Fibroblast of skin of right biceps (primary cell): ENCODE measurements at regions not wholly inside any gene's neighbourhood (a gene's known extent, or its start where the extent isn't known, plus 50 kb on each side); places are given as distances from the start of the nearest gene placed in this dataset.

Experiments used
- DNase-seq: peaks from one replicate; pipeline ENCODE4 v3.0.0-alpha.2; 2013

DNA sequence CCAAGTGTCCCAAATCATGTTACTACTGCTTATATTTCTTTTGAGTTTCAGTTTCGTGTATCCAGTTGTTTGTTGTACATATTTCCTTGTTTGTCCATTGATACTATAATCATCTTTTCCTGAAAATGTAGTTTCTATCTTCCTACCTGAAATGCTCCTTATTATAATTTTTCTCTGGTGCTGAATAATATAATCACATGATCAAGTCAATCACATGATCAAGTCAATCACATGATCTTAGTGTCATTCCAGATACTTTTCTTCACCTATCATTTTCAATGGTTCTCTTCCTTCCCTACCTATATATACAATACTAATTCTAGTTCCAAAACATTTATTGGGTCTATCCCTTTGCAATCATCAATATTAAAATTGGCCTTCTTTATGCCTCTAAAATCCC is 2058.8 kb downstream of the PCDH7 start:
- DNase-seq: no peak

DNA sequence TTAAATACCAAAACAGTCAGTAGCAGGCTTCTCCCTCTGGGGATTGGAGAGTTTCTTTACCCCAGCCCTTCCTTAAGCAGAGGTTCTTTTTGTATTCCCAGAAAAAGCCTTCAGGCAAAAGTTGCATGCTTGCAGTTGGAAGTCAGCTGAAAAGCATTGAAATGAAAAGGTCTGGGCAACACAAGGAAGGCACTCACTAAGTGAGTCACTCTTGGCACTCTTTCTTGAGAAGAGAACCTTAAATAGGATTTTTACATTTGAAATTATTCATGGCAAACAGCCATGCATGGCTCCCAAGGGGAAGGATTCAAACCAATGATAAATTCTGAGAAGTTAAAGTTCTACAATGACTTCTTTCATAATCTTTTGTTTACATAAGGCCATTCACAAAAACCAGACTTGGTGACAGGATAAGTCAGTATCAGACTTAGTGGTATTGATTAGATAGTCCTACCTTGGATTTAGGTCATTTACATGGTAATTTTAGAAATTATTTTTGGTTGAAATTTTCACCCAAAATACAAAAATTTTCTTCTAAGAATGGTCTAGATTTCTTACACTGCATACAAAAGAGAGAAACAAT is 2068.9 kb downstream of the PCDH7 start:
- peak; percentile 56 for DNase-seq

DNA sequence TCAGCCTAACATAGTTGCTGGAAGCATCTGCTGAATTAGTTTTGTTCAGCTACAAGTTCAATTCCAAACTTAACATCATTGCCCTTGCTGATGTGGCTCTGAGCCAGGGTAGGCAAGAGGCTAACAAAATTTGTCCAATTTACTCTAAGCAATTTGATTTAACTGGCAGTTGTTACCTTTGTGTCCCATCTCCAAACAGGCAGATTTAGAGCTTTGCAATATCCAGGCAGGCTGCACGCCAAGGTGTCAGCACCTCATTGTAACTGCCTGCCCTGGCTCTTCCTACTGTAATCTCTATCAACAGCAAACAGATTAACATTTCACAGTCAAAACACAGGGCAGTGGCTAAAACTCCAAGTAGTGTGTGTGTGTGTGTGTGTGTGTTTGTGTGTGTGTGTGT is 2070.6 kb downstream of the PCDH7 start:
- DNase-seq: no peak

DNA sequence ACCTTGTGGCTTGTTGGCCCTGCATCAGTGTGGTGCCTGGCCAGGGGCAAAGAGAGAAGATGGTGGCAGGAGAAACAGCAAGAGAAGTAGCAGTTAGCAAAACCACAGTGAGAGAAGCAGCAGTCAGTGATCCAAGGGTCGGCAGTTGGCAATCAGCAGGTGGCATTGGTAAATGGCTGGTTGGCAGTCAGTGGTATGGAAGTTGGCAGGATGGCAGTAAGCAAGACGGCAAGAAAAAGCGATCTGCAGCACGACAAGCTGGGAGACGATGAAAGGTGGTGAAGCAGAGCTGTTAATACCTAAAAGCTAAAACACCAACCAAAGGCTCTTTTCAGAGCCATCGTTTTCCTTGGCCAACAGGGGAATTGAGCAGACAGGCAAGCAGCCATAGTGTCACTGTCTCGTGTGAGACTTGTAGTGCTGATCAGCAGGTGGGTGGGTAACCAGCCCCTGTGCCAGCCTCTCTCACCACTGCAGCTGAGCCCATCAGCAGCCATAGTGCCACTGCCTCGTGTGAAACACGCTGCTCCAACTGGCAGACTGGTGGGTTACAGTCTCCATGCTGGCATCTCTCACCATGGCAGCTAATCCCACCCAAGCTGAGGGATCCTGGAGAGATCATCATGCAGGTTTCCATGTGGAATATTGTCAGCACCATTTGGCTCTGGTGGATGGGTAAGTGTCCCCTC is 2078.4 kb downstream of the PCDH7 start:
- no peak for DNase-seq

DNA sequence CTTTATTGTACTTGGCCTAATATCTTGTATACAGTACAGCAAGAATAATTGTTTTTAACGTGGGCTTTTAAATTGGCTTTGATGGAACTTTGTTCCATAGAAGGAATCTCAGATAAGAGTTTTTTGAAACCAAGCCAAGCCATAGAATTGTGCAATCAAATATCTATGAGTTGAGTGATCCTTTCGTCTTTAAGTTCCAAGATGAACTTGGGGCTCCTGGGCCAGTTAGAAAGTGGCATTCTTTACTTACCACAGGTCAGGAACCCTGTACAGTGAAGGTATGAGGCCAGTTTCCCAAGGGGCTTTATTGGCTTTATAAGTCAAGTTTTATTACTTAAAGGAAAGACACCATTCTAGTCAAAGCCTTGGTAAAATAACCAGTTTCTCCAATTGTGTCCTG is 2104.2 kb downstream of the PCDH7 start:
- DNase-seq: peak; percentile 56

DNA sequence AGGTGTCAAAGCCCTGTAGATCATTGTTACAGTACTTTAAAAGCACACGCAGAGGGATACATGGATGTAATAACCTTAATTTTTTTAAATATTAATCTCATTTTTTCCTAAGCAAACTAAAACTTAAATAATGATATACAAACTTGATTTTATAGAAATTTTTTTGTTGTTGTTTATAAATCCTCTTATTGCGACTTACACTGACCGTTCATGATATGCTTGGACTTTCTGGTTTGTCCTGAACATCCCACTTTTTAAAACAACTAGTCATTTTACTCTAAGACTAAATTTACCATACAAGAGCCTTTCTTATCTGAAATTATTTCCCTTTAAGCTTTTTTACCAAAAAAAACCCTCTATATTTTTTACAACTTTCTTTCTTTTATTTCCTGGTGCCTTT is 2106.0 kb downstream of the PCDH7 start:
- peak; percentile 3 for DNase-seq

DNA sequence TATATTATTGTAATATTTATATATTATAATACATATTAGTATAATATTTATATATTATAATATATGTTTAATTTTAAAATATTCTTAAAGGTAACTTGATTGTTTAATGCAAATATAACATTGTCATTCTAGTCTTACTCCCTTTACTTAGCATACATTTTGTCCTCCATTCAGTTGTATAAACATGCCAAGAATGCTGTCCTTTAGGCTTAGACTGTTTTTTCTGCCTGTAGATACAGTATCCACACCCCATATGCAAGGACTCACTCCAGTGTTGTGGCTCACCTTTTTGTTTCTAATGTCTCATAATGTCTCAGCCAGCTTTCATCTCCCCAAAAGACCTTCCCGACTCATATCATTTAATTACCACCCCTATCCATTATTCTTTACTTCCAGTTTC is 2110.0 kb downstream of the PCDH7 start:
- no peak for DNase-seq

DNA sequence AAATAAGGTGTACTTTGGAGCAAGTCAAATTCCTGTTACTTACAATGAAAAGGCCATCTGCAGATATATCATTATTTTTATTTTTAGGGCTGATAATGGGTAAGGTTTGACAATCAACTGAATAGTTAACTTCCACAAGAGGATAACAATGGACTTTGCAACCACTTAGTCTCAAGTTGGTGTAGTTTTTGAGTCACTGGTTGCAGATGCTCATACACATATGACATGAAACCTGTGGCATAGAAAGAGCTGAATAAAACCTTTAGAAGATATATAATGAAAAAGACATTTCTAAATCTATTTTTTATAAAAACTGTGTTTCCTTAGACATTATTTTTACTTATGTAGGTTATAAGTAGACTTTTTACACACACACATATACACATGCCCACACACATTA is 2110.9 kb downstream of the PCDH7 start:
- no peak for DNase-seq

DNA sequence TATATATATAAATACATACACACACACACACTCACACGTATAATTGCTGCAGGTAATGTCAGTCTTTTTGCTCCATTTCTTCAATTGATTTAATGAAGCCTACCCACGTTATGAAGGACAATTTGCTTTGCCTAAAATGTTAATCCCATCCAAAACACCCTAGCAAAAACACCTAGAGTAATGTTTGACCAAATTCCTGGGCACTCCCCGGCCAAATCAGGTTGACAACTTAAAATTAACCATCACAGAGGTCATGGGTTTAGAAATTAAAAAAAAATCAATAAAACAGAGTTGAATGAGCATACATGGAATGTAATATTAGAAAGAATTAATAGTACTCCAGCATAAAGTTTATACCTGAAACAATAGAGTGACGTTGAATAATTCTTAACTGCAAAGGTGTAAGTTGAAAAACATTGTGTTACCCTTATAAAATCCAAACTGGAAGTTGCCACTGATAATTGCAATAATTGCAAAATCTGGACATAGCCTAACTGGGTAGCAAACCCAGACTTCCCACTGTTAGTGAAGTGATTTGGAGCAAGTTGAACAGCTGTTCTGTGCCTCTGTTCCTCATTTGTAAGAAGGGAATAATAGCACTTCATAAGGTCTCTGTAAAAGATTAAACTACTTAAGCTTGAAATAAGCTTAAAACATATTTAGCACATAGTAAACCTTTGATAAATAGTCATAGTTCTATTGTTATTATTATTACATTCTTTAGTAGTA is 2120.5 kb downstream of the PCDH7 start:
- no peak for DNase-seq

DNA sequence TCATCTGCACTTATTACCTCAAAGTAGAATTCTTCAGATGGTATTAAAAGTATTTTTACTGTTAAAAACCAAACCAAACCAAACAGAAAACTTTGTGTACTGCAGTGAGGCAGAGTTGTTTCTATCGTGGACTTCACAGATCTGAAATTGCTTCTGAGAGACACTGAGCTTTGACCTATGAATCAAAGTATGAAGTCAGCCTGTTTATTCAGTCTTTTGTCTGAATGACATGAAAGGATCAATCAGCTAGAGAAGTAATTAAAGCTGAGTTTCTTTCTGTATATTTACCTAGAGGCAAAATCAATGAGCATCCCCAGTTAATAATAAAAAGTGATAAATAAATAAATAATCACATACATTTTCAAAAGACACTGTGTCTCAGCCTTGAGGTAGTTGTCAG is 2121.0 kb downstream of the PCDH7 start:
- DNase-seq: no peak

DNA sequence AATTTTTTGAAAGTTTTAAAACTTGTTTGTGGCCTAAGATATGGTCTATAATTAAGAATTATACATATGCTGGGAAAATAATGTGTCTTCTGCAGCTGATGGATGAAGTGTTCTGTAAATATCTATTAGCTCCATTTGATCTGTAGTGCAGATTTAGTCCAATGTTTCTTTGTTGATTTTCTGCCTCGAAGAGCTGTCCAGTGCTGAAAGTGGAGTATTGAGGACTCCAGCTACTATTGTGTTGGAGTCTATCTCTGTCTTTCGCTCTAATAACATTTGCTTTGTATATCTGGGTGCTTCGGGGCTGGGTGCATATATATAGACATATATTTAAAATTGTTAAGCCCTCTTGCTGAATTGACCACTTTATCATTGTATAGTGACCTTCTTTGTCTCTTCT is 2127.3 kb downstream of the PCDH7 start:
- DNase-seq: peak; percentile 3

DNA sequence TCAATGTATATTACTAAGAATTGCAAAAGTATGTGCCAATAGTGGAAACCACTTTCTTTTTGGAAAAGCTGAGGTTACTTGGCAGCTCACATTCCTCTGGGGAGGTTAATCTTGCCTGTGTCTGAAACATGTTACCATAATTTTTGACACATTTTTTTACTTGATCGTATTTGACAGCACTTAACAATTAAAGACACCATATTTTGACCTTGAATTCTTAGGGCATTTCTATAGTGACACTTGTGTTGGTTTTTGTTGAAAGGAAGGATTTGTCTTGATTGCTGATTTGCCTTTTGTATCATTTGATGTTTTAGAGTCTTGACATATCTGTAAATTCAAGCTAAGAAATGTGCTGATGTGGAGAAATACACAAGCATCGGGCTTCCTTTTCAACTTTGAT is 2135.5 kb downstream of the PCDH7 start:
- no peak for DNase-seq

DNA sequence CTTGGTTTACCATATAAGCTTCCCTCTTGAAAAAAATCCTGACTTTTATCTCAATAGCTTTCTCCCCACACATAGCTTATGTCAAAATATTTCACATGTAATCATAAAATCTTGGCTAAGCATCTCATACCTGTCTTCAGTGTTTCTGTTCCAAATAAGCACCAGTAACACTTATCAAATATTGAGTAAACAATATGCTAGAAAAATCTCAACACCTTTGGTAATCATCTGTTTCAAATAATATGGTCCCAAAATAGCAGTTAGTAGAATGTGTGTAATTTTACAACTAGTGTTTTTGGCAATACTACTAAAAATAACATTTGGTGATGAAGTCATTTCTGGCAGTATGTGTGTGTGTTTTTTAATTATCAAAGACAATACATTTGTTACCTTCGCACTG is 2138.2 kb downstream of the PCDH7 start:
- DNase-seq: no peak

DNA sequence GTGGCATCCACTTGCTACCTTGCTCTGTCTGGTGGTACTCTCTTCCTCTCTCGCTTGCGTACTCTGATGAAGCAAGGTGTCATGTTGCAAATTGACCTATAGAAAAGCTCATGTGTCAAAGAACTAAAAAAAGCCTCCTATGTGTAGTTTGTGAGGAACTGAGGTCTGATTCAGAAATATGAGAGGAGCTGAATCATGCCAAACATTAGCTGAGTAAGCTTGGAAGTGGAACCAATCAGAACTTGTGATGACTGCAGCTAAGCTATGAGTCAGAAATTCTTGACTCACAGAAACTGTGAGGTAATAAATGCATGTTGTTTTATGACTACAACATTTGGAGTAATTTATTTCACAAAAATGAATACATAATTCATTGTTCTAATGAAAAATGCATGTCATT is 2138.8 kb downstream of the PCDH7 start:
- DNase-seq: peak; percentile 91

DNA sequence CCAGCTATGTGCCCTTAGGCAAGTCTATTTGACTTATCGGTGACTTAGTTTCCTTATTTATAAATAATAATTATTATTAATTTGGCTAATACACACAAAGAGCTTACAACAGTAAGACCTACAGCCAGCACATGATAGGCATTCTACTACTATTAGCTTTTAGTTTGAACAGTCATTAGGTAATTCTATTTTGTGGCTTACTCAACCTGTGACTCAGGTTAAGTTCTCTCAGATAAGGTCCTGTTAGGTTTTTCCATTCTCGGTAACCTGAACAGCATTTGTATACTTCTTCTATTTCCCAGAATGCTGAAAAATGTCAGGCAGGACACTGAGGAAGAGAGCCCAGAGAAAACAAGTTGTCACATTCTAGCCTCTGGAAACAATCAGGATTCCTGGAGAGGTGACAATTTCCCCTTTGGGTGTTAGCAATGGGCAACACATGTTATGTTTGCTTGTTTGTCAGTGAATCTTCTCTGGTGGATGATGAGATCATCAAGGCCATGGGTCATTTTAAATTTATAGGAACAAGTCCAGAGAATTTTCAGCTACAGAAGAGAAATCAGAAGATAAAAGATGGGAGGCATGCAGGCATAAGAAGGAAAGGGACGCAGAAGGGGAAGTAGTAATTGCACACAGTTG is 2144.7 kb downstream of the PCDH7 start:
- no peak for DNase-seq

DNA sequence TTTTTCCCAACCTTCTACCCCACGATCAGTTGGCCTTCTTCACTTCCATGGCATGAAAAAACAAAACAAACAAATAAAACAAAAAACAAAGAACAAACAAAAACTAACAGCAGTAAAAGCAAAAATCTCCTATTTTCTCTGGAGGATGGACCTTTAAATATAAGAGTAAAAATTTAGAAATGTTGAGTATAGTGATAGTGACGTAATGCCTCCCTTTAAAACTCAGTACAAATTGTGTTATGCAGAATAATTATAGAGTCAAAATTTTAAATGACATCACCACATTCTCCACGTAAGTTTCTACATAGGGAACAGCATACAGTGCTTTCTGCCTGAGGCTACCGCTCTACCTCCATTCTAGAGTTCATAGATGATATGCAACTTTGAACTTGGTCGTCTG is 2156.4 kb downstream of the PCDH7 start:
- DNase-seq: no peak

DNA sequence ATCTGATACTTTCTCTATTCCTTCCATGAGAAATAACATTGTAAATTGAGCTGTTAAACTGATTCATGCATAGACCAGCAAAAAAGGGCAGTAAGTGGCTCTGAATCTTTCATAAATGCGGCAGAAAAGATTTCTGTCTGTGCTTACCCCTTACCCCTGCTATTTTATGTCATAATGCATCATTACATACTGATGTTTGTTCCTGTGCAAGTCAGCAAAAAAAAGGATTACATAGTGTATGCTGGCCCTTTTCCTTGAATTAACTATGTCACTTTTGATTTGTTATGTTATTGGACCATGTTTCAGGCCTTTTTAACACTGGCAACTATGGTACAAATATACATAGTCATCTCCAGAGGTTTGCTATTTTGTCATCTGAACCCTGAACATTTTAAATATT is 2159.7 kb downstream of the PCDH7 start:
- DNase-seq: no peak

DNA sequence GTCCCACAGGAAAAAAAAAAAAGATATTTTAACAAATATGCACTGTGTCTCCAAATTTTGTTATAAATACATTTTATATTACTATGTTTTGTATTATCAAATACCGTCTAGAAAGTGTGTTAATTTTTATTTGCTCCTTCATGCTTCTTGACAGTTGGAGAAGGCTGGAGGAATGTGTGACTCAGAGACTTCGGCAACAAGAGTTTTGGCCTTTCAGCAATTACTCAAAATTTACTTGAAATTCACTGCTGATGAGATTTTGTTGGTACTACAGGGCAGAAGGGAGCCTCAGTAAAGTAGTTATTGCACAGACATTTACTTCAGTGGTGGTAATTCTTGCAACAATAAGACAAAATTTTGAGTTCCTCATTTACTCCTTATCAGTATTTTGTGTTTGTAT is 2164.0 kb downstream of the PCDH7 start:
- DNase-seq: peak; percentile 33

DNA sequence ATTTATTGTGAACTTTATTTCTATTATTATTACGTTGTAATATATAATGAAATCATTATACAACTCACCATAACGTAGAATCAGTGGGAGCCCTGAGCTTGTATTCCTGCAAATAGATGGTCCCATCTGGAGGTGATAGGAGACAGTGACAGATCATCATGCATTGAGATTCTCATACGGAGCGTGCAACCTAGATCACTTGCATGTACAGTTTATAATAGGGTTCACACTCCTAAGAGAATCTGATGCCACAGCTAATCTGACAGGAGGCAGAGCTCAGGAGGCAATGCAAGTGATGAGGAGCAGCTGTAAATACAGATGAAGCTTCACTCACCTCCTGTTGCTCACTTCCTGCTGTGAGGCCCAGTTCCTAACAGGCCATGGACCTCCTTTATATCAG is 2170.2 kb downstream of the PCDH7 start:
- DNase-seq: no peak

DNA sequence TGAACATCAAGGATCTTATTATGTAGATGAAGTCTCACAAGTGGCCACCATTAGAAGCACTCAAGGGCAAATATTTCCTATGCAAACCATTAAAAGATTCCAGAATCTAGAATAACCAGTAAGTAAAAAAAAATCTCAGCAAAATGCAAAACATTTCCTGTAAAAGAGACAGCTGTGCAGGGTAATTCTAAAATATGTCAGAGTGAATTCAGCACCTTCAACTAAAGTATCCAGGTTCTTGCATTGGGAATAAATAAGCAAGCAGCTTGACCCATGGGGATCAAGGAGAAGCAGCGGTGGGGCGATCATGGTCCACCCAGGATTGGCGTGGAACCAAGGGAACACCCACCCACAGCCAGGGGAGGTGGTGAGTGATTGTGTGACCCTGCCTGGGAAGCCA is 2188.9 kb downstream of the PCDH7 start:
- no peak for DNase-seq

DNA sequence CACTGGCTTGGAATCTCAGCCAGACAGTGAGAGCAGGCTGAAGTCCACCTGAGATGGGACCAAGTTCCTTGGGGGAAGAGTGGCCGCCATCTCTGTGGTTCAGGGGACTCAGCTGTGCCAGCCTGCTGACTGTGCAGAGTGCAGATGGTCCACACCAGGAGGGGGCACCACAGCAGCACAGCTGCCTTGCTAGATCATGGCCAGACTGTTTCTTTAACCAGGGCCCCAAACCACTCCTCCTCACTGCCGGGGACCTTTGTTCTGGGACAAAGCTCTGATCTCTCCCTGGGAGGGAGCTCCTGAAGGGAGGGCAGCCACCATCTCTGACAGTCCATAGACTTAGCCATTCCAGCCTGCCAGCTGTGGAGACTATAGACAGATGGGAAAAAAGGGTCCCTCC is 2189.6 kb downstream of the PCDH7 start:
- DNase-seq: no peak

DNA sequence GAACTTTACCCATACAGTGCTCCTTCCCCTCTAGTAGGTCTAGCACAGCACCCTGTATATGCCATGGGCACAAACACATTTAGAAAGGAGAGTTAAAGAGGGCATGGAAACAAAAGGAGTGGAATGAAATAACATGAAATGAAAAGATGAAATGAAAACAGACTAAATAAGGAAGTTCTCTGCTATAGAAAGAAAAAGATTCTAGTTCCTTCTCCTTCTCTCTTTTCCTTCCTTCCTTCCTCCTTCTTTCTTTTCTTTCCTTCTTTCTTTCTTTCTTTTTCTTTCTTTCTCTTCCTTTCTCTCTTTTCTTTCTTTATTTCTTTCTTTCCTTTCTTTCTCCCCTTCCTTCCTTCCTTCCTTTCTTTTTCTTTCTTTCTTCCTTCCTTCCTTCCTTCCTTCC is 2197.4 kb downstream of the PCDH7 start:
- no peak for DNase-seq

DNA sequence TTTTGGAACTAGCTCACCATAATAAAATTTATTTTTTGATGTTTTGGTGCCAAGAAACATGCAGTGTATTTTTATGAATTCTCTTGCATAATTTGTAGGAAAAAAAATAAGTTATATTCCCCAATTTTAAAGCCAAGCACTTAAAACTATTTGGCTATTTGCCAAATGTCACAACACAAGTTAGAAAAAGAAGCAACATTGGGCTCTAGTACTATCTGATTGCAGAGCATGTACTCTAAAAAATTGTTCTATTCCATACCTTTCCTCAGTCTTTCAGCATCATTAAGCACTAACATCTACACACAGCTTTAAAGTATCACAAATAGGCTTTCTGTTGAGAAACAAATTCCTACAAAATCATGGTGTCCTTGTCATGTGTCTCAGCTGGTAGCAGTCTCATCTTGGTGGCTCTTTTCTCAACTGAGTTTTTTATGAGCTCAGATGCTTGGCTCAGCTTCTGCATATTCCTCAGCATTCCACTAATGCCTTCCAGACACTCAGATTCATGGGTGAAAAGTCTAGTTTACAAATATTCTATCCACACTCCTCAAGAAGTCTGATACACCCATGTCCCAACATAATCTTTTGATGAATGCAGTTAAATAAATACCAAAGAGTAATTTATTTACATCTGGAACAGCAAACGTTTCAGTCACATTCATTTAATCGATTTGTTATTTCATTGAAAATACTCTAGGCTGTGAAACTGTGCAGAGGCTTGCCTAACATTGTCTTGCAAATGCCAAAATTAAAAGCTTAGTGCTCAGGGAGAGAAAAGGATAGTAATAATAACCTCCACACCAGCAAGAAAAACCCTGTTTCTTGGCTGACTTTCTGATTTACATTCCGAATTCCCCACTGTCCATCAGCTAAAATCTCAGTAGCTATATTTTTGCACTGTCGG is 2209.9 kb downstream of the PCDH7 start:
- DNase-seq: no peak
